SHP77 treated with DMSO at 0.1 percent for 48 hours (cell line): ENCODE measurements at regions not wholly inside any gene's neighbourhood (a gene's known extent, or its start where the extent isn't known, plus 50 kb on each side); places are given as distances from the start of the nearest gene placed in this dataset.
"Not testable (repeated sequence)": the region's sequence is repeated elsewhere in the genome, so short reads cannot be mapped to it uniquely, and the experiment has no call there.

ENCODE experiments used
- DNase-seq: peaks from one replicate; lab custom pipeline; 2025; lab: John Stamatoyannopoulos, UW

DNA sequence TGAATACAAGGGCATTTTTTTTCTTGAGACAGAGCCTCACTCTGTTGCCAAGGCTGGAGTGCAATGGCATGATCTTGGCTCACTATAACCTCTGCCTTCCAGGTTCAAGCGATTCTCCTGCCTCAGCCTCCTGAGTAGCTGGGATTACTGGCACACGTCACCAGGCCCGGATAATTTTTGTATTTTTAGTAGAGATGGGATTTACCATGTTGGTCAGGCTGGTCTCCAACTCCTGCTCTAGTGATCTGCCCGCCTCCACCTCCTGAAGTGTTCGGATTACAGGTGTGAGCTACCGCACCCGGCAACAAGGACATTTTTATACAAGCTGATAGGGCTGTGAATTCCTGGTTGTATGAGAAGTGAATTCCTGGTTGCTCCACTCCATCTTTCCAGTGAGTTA lies 577.7 kb upstream of the TPTE start:
- not testable (repeated sequence) for DNase-seq

DNA sequence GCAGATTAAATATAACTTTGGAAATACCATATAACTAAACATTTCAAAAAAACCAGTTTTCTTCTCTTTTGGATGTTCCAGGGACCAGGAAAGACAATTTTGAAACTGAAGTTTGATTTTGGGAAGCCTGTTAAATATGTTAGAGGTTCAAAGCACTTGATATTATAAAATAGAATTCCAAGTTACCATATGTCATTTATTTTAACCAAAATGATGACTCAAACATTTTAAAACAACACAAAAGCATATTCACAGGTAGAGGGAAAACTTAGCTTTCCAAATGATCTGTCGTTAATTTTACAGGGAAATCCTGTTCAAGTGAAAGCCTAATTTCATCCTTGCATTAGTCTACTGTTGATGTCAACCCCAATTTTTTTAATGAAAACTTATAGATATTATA lies 575.3 kb upstream of the TPTE start:
- not testable (repeated sequence) for DNase-seq

DNA sequence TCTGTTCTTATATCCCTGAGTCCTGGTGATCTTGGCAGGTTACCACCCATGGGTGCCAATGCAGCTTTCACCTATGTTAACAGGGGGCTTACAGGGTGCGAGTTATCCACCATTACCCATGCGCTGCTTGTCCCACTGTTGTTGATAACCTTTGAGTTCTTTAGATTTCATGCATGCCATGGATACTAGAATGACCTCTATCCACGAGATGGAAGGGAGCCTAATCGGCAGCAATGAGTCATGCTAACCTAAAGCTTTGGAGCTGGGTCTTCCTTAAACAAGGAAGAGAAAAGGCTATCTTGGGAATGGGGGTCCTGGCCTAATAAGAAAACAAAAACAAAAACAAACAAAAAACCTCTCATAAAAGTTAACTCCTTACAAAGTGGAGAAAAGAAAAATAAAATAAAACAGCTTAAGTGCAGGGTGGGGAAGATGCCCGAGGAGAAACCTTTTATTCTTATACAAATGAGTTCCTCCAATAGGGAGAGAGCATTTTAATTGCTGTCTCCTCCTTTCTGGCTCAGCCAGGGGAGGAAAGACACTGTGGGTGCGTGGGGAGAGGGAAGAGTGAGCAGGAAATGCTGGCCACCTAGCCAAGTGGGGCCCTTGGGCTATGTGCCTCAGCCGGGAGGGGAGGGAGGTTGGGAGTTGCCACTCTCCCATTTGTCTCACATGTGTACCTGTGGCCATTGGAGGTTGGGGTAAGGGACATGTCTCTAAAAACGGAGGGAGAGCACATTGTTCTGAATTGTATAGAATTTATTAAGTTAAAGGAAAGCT lies 571.7 kb upstream of the TPTE start:
- not testable (repeated sequence) for DNase-seq

DNA sequence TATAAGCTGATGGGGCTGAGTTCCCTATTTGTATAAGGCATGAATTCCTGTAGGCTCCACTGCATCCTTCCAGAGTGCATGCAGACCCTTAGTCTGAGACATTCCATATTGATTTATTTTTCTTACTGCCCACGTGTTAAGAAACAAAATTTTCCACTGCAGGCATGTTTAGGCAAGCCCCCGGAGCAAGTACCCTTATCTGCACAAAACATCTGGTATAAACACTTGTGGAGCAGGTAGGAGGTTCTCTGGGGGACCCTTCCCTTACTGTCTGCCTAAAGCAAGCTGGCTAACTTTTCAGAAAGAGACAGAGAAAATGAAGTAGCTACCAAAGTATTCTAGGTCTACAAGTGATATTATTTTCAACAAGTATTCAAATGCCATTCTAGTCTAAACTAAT lies 571.0 kb upstream of the TPTE start:
- not testable (repeated sequence) for DNase-seq

DNA sequence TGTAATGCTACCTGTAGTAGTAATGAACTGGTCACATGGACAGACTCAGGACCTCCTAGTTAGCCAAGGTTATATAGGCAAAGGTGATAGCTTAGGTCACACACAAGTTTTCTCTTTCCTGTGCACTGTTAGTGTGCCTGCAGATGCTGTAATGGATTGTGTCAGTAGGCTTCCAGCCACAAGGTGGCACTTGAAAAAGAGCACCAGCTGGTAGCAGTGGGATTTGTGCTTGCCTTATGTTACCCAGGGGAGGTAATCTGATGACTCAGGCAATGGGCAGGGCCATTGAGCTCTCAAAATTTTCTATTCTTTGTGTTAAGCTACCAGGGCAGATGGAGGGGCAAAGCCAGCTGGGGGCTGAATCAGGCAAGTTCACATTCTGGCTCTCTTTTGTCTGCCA lies 562.6 kb upstream of the TPTE start:
- not testable (repeated sequence) for DNase-seq

DNA sequence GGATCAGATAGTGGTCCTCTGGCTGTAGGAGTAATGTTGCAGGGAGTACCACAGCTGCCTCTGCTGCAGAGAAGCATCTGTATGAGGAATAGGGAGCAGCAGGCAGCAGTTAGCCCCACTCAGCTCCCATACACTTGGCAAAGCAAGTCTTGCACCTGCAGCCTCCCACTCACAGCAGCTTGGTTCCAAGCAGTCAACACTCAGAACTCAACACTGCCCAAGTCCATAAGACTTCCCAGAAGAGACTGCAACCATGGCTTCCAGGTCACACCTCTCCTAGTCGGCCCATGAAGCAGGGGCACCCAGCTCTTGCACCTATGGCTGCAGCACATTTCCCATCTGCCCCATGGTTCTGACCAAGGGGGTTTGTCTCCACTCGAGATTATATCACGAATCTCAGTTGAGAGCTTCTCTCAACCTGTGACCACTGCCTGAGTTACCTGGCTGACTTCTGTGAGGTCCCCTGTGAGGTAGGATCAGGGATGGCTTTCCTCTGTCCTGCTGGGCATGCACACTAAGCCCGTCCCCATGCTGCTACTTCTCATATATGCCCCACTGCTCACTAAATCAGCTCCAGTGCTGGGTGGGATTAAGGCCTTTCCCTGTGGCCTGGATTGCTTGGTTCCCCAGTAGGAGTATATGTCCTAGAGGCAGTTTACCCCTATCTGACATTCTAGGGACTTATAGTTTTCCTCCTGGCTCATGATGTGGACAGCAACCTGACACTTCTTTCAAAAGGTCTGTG lies 562.0 kb upstream of the TPTE start:
- not testable (repeated sequence) for DNase-seq

DNA sequence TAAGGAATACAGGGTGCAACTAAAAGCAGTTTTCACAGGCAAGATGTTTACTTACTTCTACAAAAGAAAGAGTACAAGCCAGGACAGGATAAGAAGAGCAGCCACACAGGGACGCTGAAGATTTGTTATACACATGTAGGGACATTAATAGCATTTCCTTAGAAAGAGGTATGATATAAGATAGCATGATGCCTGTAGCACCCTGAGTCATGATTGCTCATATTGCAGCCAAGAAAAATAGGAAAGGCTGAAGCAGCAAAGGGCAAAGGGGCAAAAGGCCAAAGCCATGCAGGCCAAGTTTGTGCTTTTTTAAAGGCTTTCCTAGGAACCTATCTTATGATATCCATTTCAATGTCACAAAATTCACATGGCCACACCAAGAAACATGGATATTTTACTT lies 552.0 kb upstream of the TPTE start:
- DNase-seq = not testable (repeated sequence)

DNA sequence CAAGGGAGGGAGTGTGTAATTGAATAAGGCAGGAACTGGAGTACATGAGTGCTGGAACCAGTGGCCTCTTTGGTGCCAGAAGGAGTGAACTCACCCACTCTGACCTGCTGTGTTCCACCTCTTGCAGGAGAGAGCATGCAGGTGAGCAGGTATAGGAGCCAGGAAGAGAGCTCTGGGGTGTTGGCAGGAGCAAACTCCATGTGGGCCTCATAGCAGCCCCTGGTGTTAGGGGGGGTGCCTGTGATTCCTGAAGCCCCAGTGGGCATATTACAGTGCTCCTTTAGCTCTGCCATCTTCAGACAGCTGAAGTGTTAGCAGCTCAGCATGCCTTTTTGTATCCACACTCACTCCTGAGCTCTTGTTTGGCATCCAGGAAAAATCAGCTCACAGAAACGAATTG lies 549.4 kb upstream of the TPTE start:
- DNase-seq = not testable (repeated sequence)

DNA sequence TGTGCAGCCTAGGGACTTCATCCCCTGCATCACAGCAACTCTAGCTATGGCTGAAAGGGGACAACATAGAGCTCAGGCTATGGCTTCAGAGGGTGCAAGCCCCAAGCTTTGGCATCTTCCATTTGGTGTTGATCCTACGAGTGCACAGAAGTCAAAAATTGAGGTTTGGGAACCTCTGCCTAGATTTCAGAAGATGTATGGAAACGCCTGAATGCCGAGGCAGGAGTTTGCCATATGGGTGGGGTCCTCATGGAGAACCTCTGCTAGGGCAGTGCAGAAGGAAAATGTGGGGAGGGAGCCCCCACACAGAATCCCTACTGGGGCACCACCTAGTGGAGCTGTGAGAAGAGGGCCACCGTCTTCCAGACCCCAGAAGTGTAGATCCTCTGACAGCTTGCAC lies 543.0 kb upstream of the TPTE start:
- DNase-seq = not testable (repeated sequence)

DNA sequence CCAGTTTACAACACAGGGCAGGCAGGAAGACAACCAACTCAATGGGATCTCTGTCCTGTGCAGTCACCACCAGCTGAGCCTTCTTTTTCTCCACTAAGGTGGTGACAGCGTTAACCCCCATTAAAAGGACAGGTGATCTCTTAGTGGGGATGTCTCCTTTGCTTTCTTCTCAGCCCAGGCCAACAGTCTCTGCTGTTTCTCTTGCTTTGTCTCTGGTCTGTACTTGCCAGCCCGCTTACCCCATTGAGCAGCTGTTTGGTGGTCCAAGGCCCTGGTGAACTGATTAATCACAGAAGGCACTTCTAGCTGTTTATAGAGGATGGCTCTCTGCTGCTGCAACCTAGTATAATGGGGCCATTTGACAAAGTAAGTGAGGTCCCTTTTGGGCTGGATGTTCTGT lies 523.9 kb upstream of the TPTE start:
- not testable (repeated sequence) for DNase-seq

DNA sequence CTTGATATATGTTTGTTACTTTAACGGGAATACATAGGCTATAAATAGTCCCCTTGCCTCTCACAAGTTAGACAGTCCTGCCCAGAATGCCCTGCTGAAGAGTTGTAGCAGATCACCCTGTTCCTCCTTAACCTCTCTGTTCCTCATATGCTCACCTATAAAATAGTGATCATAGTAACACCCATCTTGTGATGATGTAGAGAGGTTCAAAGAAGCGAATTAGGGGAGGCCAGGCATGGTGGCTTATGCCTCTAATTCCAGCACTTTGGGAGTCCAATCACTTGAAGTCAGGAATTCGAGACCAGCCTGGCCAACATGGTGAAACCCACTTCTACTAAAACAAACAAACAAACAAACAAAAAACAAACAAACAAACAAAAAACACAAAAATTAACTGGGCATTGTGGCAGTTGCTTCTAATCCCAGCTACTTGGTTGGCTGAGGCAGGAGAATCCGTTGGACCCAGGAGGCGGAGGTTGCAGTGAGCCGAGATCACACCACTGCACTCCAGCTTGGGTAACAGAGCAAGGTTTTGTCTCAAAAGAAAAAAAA lies 518.5 kb upstream of the TPTE start:
- not testable (repeated sequence) for DNase-seq

DNA sequence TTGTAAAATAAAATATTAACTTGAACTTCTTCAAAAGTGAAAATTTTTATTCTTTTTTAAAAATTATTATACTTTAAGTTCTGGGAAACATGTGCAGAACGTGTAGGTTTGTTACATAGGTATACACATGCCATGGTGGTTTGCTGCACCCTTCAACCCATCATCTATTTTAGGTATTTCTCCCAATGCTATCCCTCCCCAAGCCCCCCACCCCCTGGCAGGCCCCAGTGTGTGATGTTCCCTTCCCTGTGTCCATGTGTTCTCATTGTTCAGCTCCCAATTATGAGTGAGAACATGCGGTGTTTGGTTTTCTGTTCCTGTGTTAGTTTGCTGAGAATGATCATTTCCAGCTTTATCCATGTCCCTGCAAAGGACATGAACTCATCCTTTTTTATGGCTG lies 515.6 kb upstream of the TPTE start:
- DNase-seq = not testable (repeated sequence)

DNA sequence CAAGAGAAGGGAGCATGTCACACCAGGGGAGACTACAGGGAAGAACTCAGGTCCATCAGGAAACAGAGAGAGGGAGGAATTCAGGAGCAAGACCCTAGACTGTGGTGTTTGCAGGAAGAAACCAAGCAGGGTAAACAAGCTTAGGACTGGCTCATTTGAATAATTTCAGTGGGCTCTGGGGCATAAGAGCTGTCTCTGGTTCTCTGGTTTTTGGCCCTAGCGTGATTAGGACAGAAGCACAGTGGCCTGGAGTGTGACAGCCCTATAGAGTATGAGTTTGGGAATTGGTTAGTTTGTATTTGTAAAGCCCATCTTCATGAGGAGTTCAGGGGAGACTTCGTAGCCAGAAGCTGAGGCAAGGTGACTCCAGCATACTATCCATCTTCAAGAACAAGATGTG lies 504.4 kb upstream of the TPTE start:
- not testable (repeated sequence) for DNase-seq

DNA sequence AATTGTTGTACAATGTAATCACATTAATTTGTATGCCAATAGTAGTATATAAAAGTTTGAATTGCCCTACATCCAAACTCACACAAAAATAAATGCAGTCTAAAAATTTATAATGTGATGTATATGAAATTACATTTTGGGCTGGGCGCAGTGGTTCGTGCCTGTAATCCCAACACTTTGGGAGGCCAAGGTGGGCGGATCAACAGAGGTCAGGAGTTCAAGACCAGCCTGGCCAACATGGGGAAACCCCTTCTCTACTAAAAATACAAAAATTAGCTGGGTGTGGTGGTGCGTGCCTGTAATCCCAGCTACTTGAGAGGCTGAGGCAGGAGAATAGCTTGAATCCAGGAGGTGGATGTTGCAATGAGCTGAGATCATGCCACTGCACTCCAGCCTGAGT lies 503.6 kb upstream of the TPTE start:
- DNase-seq = not testable (repeated sequence)

DNA sequence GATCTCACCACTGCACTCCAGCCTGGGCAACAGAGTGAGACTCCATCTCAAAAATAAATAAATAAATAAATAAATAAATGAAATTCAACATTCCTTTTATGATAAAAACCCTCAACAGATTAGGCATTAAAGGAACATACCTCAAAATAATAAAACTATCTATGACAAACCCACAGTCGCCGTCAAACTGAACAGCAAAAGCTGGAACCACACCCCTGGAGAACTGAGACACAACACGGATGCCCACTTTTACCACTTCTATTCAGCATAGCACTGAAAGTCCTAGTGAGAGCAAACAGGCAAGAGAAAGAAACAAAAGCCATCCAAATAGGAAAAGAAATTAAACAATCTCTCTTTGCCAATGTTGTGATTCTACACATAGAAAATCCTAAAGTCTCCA lies 499.9 kb upstream of the TPTE start:
- not testable (repeated sequence) for DNase-seq

DNA sequence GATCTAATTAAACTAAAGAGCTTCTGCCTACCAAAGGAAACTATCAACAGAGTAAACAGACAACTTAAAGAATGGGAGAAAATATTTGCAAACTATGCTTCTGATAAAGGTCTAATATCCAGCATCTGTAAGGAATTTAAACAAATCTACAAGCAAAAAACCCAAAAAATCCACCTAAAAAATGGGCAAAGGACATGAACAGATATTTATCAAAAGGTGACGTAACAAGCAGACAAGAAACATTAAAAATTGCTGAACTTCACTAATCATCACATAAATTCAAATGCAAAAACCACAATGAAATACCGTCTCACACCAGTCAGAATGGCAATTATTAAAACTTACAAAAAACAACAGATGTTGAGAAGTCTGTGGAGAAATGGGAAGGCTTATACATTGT lies 498.6 kb upstream of the TPTE start:
- not testable (repeated sequence) for DNase-seq
